WTC11 (cell line): ENCODE measurements at regions not wholly inside any gene's neighbourhood (a gene's known extent, or its start where the extent isn't known, plus 50 kb on each side); places are given as distances from the start of the nearest gene placed in this dataset.

Source experiments
- ATAC-seq: fragments of 200-7000 bp; cut with Tn5 transposase; 2 replicates; pipeline ENCODE4 v1.10.0; 2021; ENCODE audit warnings: mild to moderate bottlenecking, moderate library complexity
- CTCF ChIA-PET: fragments of 300-600 bp; sonication (Branson Sonifier 250); formaldehyde crosslinking; loops from one replicate; lab custom pipeline; 2021; ENCODE audit warnings: antibody characterized with exemption; lab: Charles Lee
- POLR2A ChIA-PET: fragments of 350-600 bp; sonication (Branson Sonifier 250); formaldehyde crosslinking; loops from one replicate; lab custom pipeline; 2021; ENCODE audit warnings: antibody characterized with exemption; lab: Charles Lee
- DNase-seq: peaks from one replicate; pipeline ENCODE4 v3.0.0; 2021; ENCODE audit warnings: low spot score
- H3K27ac Mint-ChIP-seq: 2 replicates; pipeline ENCODE4 v1.8.0; 2021; ENCODE audit warnings: mixed read lengths
- H3K27me3 Mint-ChIP-seq: 2 replicates; pipeline ENCODE4 v1.8.0; 2021; ENCODE audit warnings: low read depth, mild to moderate bottlenecking, moderate library complexity, mixed read lengths
- H3K36me3 Mint-ChIP-seq: 2 replicates; pipeline ENCODE4 v1.8.0; 2021; ENCODE audit warnings: mixed read lengths
- H3K4me1 Mint-ChIP-seq: 2 replicates; pipeline ENCODE4 v1.8.0; 2022; ENCODE audit warnings: mixed read lengths
- H3K4me3 Mint-ChIP-seq: 2 replicates; pipeline ENCODE4 v1.8.0; 2021; ENCODE audit warnings: mild to moderate bottlenecking, moderate library complexity, mixed read lengths
- H3K9me3 Mint-ChIP-seq: 2 replicates; pipeline ENCODE4 v1.8.0; 2021; ENCODE audit warnings: mixed read lengths
- ARID4B ChIP-seq: sonication (generic); formaldehyde crosslinking; IDR thresholded peaks from 2 replicates; pipeline ENCODE4 v1.8.0; 2023; ENCODE audit warnings: missing genetic modification reagents, mild to moderate bottlenecking, borderline replicate concordance
- CBFB ChIP-seq: sonication (generic); formaldehyde crosslinking; IDR thresholded peaks from 2 replicates; pipeline ENCODE4 v1.8.1; 2022; ENCODE audit warnings: mild to moderate bottlenecking, low read depth, missing genetic modification reagents
- ELF4 ChIP-seq: sonication (generic); formaldehyde crosslinking; IDR thresholded peaks from 2 replicates; pipeline ENCODE4 v1.8.1; 2022; ENCODE audit warnings: low read depth, mild to moderate bottlenecking, moderate library complexity, missing genetic modification reagents
- GRHL2 ChIP-seq: fragments of 250-450 bp; sonication (Bioruptor Pico); IDR thresholded peaks from 2 replicates; pipeline ENCODE4 v1.8.0; 2022; ENCODE audit warnings: mild to moderate bottlenecking, moderate library complexity; ENCODE audit not compliant: insufficient replicate concordance, severe bottlenecking
- NR1H2 ChIP-seq: sonication (generic); formaldehyde crosslinking; IDR thresholded peaks from 2 replicates; pipeline ENCODE4 v1.9.0; 2021; ENCODE audit warnings: mild to moderate bottlenecking, moderate library complexity, missing genetic modification reagents
- PRRX2 ChIP-seq: fragments of 250-450 bp; sonication (Bioruptor Pico); IDR thresholded peaks from 2 replicates; pipeline ENCODE4 v1.8.0; 2021; ENCODE audit warnings: mild to moderate bottlenecking
- USF1 ChIP-seq: sonication (generic); formaldehyde crosslinking; IDR thresholded peaks from 2 replicates; pipeline ENCODE4 v1.8.0; 2022; ENCODE audit warnings: mild to moderate bottlenecking, missing genetic modification reagents
- ZNF263 ChIP-seq: sonication (generic); formaldehyde crosslinking; IDR thresholded peaks from 2 replicates; pipeline ENCODE4 v1.8.1; 2022; ENCODE audit warnings: low read depth, mild to moderate bottlenecking, moderate library complexity, missing genetic modification reagents
- ZNF396 ChIP-seq: fragments of 250-450 bp; sonication (Bioruptor Pico); IDR thresholded peaks from 2 replicates; pipeline ENCODE4 v1.8.0; 2021; ENCODE audit warnings: mild to moderate bottlenecking, moderate library complexity, borderline replicate concordance
- TF ChIP-seq, protein P1 (sequence below): fragments of 250-450 bp; sonication (Bioruptor Pico); IDR thresholded peaks from 2 replicates; pipeline ENCODE4 v1.9.0; 2021; ENCODE audit warnings: mild to moderate bottlenecking
- TF ChIP-seq, protein P2 (sequence below): fragments of 250-450 bp; sonication (Bioruptor Pico); IDR thresholded peaks from 2 replicates; pipeline ENCODE4 v2.1.2; 2022; ENCODE audit warnings: mild to moderate bottlenecking, moderate library complexity
- TF ChIP-seq, protein P3 (sequence below): sonication (generic); formaldehyde crosslinking; IDR thresholded peaks from 2 replicates; pipeline ENCODE4 v1.8.0; 2022; ENCODE audit warnings: missing genetic modification reagents
- TF ChIP-seq, protein P4 (sequence below): sonication (generic); formaldehyde crosslinking; IDR thresholded peaks from 2 replicates; pipeline ENCODE4 v1.8.1; 2023; ENCODE audit warnings: mild to moderate bottlenecking, missing genetic modification reagents, borderline replicate concordance
- TF ChIP-seq, protein P5 (sequence below): fragments of 250-450 bp; sonication (Bioruptor Pico); IDR thresholded peaks from 2 replicates; pipeline ENCODE4 v1.8.0; 2021; ENCODE audit warnings: mild to moderate bottlenecking

DNA sequence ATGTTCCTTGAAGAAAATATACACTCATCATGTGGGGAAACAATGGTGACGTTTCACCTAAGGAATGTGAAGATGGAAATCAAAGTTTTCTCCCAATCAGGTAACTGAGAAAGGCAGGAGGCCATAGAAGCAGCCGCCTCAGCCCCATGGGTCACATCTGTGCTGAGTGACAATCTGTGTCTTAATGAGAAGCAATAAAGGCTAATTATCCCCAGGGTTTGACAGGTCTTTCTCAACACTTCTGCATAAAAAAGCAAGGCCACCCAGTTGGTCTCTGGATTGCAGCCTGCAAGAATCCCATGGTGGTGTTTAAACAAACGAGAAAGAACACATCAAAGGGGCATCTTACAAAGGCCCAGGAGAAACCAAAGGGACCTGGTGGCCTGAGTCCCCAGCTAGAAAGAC is 91.1 kb upstream of the TNS3 start:
- peak; percentile 22 for ATAC-seq
- DNase-seq, result no peak
- Mint-ChIP-seq H3K4me1 (peaks cover 43% of the 10 kb centered on the region), H3K27me3 (peaks cover 5% of the 10 kb centered on the region), H3K9me3 (peaks cover 17% of the 10 kb centered on the region), H3K27ac (no peak overlapping the region), H3K36me3 (peaks cover 14% of the 10 kb centered on the region), H3K4me3 (no peak overlapping the region)
- ChIA-PET POLR2A (no interaction called here), CTCF (interaction anchor here (1.4 kb wide), 1 partner anchor 406 kb away, joined by 3 read pairs; no protein-coding TSS in a partner anchor)
- TF ChIP-seq ELF4 (CRISPR knock-in tag) (no peak), CBFB (CRISPR knock-in tag) (no peak), ARID4B (CRISPR knock-in tag) (no peak), ZNF396 (CRISPR knock-in tag) (no peak), ZNF263 (CRISPR knock-in tag) (no peak), GRHL2 (no peak), USF1 (no peak), NR1H2 (no peak), PRRX2 (CRISPR knock-in tag) (no peak)
- TF ChIP-seq, protein P1, sequence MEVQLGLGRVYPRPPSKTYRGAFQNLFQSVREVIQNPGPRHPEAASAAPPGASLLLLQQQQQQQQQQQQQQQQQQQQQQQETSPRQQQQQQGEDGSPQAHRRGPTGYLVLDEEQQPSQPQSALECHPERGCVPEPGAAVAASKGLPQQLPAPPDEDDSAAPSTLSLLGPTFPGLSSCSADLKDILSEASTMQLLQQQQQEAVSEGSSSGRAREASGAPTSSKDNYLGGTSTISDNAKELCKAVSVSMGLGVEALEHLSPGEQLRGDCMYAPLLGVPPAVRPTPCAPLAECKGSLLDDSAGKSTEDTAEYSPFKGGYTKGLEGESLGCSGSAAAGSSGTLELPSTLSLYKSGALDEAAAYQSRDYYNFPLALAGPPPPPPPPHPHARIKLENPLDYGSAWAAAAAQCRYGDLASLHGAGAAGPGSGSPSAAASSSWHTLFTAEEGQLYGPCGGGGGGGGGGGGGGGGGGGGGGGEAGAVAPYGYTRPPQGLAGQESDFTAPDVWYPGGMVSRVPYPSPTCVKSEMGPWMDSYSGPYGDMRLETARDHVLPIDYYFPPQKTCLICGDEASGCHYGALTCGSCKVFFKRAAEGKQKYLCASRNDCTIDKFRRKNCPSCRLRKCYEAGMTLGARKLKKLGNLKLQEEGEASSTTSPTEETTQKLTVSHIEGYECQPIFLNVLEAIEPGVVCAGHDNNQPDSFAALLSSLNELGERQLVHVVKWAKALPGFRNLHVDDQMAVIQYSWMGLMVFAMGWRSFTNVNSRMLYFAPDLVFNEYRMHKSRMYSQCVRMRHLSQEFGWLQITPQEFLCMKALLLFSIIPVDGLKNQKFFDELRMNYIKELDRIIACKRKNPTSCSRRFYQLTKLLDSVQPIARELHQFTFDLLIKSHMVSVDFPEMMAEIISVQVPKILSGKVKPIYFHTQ (CRISPR knock-in tag), result no peak
- TF ChIP-seq, protein P2, sequence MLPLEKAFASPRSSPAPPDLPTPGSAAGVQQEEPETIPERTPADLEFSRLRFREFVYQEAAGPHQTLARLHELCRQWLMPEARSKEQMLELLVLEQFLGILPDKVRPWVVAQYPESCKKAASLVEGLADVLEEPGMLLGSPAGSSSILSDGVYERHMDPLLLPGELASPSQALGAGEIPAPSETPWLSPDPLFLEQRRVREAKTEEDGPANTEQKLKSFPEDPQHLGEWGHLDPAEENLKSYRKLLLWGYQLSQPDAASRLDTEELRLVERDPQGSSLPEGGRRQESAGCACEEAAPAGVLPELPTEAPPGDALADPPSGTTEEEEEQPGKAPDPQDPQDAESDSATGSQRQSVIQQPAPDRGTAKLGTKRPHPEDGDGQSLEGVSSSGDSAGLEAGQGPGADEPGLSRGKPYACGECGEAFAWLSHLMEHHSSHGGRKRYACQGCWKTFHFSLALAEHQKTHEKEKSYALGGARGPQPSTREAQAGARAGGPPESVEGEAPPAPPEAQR, result no peak
- TF ChIP-seq, protein P3, sequence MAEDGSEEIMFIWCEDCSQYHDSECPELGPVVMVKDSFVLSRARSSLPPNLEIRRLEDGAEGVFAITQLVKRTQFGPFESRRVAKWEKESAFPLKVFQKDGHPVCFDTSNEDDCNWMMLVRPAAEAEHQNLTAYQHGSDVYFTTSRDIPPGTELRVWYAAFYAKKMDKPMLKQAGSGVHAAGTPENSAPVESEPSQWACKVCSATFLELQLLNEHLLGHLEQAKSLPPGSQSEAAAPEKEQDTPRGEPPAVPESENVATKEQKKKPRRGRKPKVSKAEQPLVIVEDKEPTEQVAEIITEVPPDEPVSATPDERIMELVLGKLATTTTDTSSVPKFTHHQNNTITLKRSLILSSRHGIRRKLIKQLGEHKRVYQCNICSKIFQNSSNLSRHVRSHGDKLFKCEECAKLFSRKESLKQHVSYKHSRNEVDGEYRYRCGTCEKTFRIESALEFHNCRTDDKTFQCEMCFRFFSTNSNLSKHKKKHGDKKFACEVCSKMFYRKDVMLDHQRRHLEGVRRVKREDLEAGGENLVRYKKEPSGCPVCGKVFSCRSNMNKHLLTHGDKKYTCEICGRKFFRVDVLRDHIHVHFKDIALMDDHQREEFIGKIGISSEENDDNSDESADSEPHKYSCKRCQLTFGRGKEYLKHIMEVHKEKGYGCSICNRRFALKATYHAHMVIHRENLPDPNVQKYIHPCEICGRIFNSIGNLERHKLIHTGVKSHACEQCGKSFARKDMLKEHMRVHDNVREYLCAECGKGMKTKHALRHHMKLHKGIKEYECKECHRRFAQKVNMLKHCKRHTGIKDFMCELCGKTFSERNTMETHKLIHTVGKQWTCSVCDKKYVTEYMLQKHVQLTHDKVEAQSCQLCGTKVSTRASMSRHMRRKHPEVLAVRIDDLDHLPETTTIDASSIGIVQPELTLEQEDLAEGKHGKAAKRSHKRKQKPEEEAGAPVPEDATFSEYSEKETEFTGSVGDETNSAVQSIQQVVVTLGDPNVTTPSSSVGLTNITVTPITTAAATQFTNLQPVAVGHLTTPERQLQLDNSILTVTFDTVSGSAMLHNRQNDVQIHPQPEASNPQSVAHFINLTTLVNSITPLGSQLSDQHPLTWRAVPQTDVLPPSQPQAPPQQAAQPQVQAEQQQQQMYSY (CRISPR knock-in tag), result no peak
- TF ChIP-seq, protein P4, sequence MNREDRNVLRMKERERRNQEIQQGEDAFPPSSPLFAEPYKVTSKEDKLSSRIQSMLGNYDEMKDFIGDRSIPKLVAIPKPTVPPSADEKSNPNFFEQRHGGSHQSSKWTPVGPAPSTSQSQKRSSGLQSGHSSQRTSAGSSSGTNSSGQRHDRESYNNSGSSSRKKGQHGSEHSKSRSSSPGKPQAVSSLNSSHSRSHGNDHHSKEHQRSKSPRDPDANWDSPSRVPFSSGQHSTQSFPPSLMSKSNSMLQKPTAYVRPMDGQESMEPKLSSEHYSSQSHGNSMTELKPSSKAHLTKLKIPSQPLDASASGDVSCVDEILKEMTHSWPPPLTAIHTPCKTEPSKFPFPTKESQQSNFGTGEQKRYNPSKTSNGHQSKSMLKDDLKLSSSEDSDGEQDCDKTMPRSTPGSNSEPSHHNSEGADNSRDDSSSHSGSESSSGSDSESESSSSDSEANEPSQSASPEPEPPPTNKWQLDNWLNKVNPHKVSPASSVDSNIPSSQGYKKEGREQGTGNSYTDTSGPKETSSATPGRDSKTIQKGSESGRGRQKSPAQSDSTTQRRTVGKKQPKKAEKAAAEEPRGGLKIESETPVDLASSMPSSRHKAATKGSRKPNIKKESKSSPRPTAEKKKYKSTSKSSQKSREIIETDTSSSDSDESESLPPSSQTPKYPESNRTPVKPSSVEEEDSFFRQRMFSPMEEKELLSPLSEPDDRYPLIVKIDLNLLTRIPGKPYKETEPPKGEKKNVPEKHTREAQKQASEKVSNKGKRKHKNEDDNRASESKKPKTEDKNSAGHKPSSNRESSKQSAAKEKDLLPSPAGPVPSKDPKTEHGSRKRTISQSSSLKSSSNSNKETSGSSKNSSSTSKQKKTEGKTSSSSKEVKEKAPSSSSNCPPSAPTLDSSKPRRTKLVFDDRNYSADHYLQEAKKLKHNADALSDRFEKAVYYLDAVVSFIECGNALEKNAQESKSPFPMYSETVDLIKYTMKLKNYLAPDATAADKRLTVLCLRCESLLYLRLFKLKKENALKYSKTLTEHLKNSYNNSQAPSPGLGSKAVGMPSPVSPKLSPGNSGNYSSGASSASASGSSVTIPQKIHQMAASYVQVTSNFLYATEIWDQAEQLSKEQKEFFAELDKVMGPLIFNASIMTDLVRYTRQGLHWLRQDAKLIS (CRISPR knock-in tag), result no peak
- TF ChIP-seq, protein P5, sequence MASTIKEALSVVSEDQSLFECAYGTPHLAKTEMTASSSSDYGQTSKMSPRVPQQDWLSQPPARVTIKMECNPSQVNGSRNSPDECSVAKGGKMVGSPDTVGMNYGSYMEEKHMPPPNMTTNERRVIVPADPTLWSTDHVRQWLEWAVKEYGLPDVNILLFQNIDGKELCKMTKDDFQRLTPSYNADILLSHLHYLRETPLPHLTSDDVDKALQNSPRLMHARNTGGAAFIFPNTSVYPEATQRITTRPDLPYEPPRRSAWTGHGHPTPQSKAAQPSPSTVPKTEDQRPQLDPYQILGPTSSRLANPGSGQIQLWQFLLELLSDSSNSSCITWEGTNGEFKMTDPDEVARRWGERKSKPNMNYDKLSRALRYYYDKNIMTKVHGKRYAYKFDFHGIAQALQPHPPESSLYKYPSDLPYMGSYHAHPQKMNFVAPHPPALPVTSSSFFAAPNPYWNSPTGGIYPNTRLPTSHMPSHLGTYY (CRISPR knock-in tag), result no peak
- TF ChIP-seq, all 79 proteins: peak for 0
